ENCODE measurements at regions not wholly inside any gene's neighbourhood (a gene's known extent, or its start where the extent isn't known, plus 50 kb on each side); places are given as distances from the start of the nearest gene placed in this dataset.

- no peaks in the 10 kb centered on the region for H3K27me3 ChIP-seq (ENCODE audit: insufficient read depth, low read depth)
- TF ChIP-seq CTCF (conservative IDR thresholded peaks at IDR 0.05) (no peak), EZH2 (IDR thresholded peaks at IDR 0.05; ENCODE audit: low read depth) (no peak)
- H3K4me3 ChIP-seq = no peak overlapping the region
- ChIA-PET CTCF (no interaction called here), POLR2A (ENCODE audit: unreplicated experiment) (interaction anchor here (0.6 to 0.7 kb wide), 2 partner anchors 71 to 120 kb away, joined by 3 to 10 read pairs; no protein-coding TSS in a partner anchor)
- no peaks in the 10 kb centered on the region for H3K79me2 ChIP-seq (ENCODE audit: low read depth)
- intact Hi-C loops (cut with micrococcal nuclease; ENCODE audit: unreplicated experiment) = no loop called here
- 0 out of 2 replicates have a peak, but pooled peaks cover 6% of the 10 kb centered on the region for H3F3A ChIP-seq (ENCODE audit: insufficient read depth, low read depth)
- no peaks in the 10 kb centered on the region for H3K36me3 ChIP-seq (ENCODE audit: low read depth)
- no peak overlapping the region for H3K27ac ChIP-seq
- peaks cover 35% of the 10 kb centered on the region for H3K9me3 ChIP-seq (ENCODE audit: insufficient read depth, low read depth)
- H3K4me1 ChIP-seq (replicated peaks; ENCODE audit: insufficient read depth) = no peaks in the 10 kb centered on the region
- BruUV-seq (replicated peaks) = no TSS peak
- no peaks in the 10 kb centered on the region for H4K20me1 ChIP-seq (ENCODE audit: insufficient read depth)
- H2AFZ ChIP-seq = no peak overlapping the region
- H3K9me2 ChIP-seq (ENCODE audit: insufficient read depth) = no peaks in the 10 kb centered on the region; the same call in 1 of the 2 replicates
- no peak for DNase-seq
- no peak overlapping the region for H3K4me2 ChIP-seq
These were observed 308.3 kb upstream of the PREP start for GRCh38 chr6:105711216-105711615.

GRCh38 chr6:105705608-105706007, 302.7 kb upstream of the PREP start:
- intact Hi-C loops (cut with micrococcal nuclease; ENCODE audit: unreplicated experiment) = no loop called here
- H3K27ac ChIP-seq = no peak overlapping the region
- no peak for DNase-seq
- no peaks in the 10 kb centered on the region for H3K27me3 ChIP-seq (ENCODE audit: insufficient read depth, low read depth)
- H3K9me2 ChIP-seq (ENCODE audit: insufficient read depth) = no peaks in the 10 kb centered on the region
- ChIA-PET CTCF (no interaction called here), POLR2A (ENCODE audit: unreplicated experiment) (no interaction called here)
- no peak overlapping the region for H3K4me3 ChIP-seq
- 0 out of 2 replicates have a peak, but pooled peaks cover 5% of the 10 kb centered on the region for H3K9me3 ChIP-seq (ENCODE audit: insufficient read depth, low read depth)
- H4K20me1 ChIP-seq (ENCODE audit: insufficient read depth) = no peaks in the 10 kb centered on the region
- no peak overlapping the region for H3K4me2 ChIP-seq
- H3K36me3 ChIP-seq (ENCODE audit: low read depth) = no peaks in the 10 kb centered on the region
- H3K79me2 ChIP-seq (ENCODE audit: low read depth) = no peaks in the 10 kb centered on the region
- H3K4me1 ChIP-seq (replicated peaks; ENCODE audit: insufficient read depth) = no peaks in the 10 kb centered on the region
- BruUV-seq (replicated peaks) = no TSS peak
- TF ChIP-seq CTCF (conservative IDR thresholded peaks at IDR 0.05) (no peak), EZH2 (IDR thresholded peaks at IDR 0.05; ENCODE audit: low read depth) (no peak)
- H2AFZ ChIP-seq = no peak overlapping the region
- no peaks in the 10 kb centered on the region for H3F3A ChIP-seq (ENCODE audit: insufficient read depth, low read depth)

- BruUV-seq (replicated peaks) = no TSS peak
- ChIA-PET CTCF (no interaction called here), POLR2A (ENCODE audit: unreplicated experiment) (no interaction called here)
- H3K27me3 ChIP-seq (ENCODE audit: insufficient read depth, low read depth) = no peaks in the 10 kb centered on the region
- H3K36me3 ChIP-seq (ENCODE audit: low read depth) = no peaks in the 10 kb centered on the region
- H3K79me2 ChIP-seq (ENCODE audit: low read depth) = no peaks in the 10 kb centered on the region
- H4K20me1 ChIP-seq (ENCODE audit: insufficient read depth) = no peaks in the 10 kb centered on the region
- no peaks in the 10 kb centered on the region for H3K4me1 ChIP-seq (replicated peaks; ENCODE audit: insufficient read depth)
- no peak for DNase-seq
- TF ChIP-seq EZH2 (IDR thresholded peaks at IDR 0.05; ENCODE audit: low read depth) (no peak), CTCF (conservative IDR thresholded peaks at IDR 0.05) (no peak)
- no peaks in the 10 kb centered on the region for H3K9me3 ChIP-seq (ENCODE audit: insufficient read depth, low read depth)
- intact Hi-C loops (cut with micrococcal nuclease; ENCODE audit: unreplicated experiment) = no loop called here
- H3K4me3 ChIP-seq = no peak overlapping the region
- no peaks in the 10 kb centered on the region for H3F3A ChIP-seq (ENCODE audit: insufficient read depth, low read depth)
- H3K9me2 ChIP-seq (ENCODE audit: insufficient read depth) = no peaks in the 10 kb centered on the region
- H3K4me2 ChIP-seq = no peak overlapping the region
- no peak overlapping the region for H3K27ac ChIP-seq
- H2AFZ ChIP-seq = no peak overlapping the region
These were observed 292.6 kb upstream of the PREP start for GRCh38 chr6:105695461-105695860.

Measured in PC-9 (cell line).